SK-N-SH treated with all-trans-retinoic acid at 6 μM for 48 hours (cell line): ENCODE measurements at regions not wholly inside any gene's neighbourhood (a gene's known extent, or its start where the extent isn't known, plus 50 kb on each side); places are given as distances from the start of the nearest gene placed in this dataset.

Source experiments
- ATAC-seq: fragments of 200-7000 bp; cut with Tn5 transposase; 3 replicates; pipeline ENCODE4 v1.9.1; 2020; ENCODE audit warnings: mild to moderate bottlenecking, moderate library complexity
- ARNTL ChIP-seq: fragments of 450-650 bp; formaldehyde crosslinking; IDR thresholded peaks from 2 replicates; pipeline ENCODE4 v1.5.0; 2020; ENCODE audit warnings: low read depth, mild to moderate bottlenecking, moderate library complexity, borderline replicate concordance
- BACH2 ChIP-seq: fragments of 250-450 bp; sonication (Bioruptor Pico); IDR thresholded peaks from 2 replicates; pipeline ENCODE4 v1.9.0; 2021; ENCODE audit warnings: mild to moderate bottlenecking, borderline replicate concordance
- ESRRG ChIP-seq: fragments of 250-450 bp; sonication (Bioruptor Pico); IDR thresholded peaks from 2 replicates; pipeline ENCODE4 v1.6.1; 2021; ENCODE audit warnings: mild to moderate bottlenecking
- ISL1 ChIP-seq: fragments of 250-450 bp; sonication (Bioruptor Pico); IDR thresholded peaks from 2 replicates; pipeline ENCODE4 v2.1.2; 2022; ENCODE audit warnings: mild to moderate bottlenecking, moderate library complexity
- OSR1 ChIP-seq: fragments of 250-450 bp; sonication (Bioruptor Pico); IDR thresholded peaks from 2 replicates; pipeline ENCODE4 v1.8.0; 2022; ENCODE audit warnings: moderate library complexity, mild to moderate bottlenecking, inconsistent platforms
- PPARA ChIP-seq: fragments of 250-450 bp; sonication (Bioruptor Pico); IDR thresholded peaks from 2 replicates; pipeline ENCODE4 v1.5.0; 2020; ENCODE audit warnings: mild to moderate bottlenecking, borderline replicate concordance
- SNAI2 ChIP-seq: fragments of 250-450 bp; sonication (Bioruptor Pico); IDR thresholded peaks from 2 replicates; pipeline ENCODE4 v1.5.0; 2020; ENCODE audit warnings: mild to moderate bottlenecking, moderate library complexity
- TCF4 ChIP-seq: fragments of 250-450 bp; sonication (Bioruptor Pico); IDR thresholded peaks from 2 replicates; pipeline ENCODE4 v1.8.0; 2021; ENCODE audit warnings: mild to moderate bottlenecking, moderate library complexity, borderline replicate concordance
- TOX ChIP-seq: fragments of 250-450 bp; sonication (Bioruptor Pico); IDR thresholded peaks from 2 replicates; pipeline ENCODE4 v1.8.0; 2021; ENCODE audit warnings: mild to moderate bottlenecking, moderate library complexity, borderline replicate concordance
- ZFP30 ChIP-seq: fragments of 450-650 bp; formaldehyde crosslinking; IDR thresholded peaks from 2 replicates; pipeline ENCODE4 v1.5.0; 2022; ENCODE audit warnings: mild to moderate bottlenecking, moderate library complexity
- ZNF70 ChIP-seq: fragments of 450-650 bp; formaldehyde crosslinking; IDR thresholded peaks from 2 replicates; pipeline ENCODE4 v1.5.0; 2020; ENCODE audit warnings: mild to moderate bottlenecking, moderate library complexity
- ZNF8 ChIP-seq: fragments of 450-650 bp; formaldehyde crosslinking; IDR thresholded peaks from 2 replicates; pipeline ENCODE4 v1.5.0; 2020; ENCODE audit warnings: mild to moderate bottlenecking, moderate library complexity
- TF ChIP-seq, protein P1 (sequence below): fragments of 250-450 bp; sonication (Bioruptor Pico); IDR thresholded peaks from 2 replicates; pipeline ENCODE4 v1.8.0; 2021; ENCODE audit warnings: low read depth, mild to moderate bottlenecking, moderate library complexity, borderline replicate concordance
- TF ChIP-seq, protein P2 (sequence below): fragments of 250-450 bp; sonication (Bioruptor Pico); IDR thresholded peaks from 2 replicates; pipeline ENCODE4 v1.5.1; 2020; ENCODE audit warnings: low read depth, mild to moderate bottlenecking, moderate library complexity
- TF ChIP-seq, protein P3 (sequence below): fragments of 250-450 bp; sonication (Bioruptor Pico); IDR thresholded peaks from 2 replicates; pipeline ENCODE4 v1.5.0; 2020; ENCODE audit warnings: mild to moderate bottlenecking, moderate library complexity

DNA sequence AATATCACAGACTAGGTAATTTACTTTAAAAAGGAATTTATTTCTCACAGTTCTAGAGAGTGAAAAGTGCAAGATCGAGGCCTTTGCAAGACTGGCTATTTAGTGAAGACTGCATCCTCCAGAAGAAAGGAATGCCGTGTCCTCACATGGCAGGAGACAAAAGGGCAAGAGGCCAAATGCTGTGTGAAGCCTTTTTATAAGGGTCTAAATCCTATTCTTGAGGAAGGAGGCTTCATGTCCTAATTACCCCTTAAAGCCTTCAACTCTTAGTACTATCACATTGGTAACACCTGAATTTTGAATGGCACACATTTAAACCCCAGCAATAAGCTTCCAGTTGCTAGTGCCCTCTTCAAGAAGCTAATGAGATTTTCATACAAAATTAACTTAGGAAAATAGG lies 1882.3 kb upstream of the PIK3C3 start (continued):
- TF ChIP-seq, protein P1, sequence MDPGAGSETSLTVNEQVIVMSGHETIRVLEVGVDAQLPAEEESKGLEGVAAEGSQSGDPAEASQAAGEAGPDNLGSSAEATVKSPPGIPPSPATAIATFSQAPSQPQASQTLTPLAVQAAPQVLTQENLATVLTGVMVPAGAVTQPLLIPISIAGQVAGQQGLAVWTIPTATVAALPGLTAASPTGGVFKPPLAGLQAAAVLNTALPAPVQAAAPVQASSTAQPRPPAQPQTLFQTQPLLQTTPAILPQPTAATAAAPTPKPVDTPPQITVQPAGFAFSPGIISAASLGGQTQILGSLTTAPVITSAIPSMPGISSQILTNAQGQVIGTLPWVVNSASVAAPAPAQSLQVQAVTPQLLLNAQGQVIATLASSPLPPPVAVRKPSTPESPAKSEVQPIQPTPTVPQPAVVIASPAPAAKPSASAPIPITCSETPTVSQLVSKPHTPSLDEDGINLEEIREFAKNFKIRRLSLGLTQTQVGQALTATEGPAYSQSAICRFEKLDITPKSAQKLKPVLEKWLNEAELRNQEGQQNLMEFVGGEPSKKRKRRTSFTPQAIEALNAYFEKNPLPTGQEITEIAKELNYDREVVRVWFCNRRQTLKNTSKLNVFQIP (CRISPR knock-in tag), result no peak
- TF ChIP-seq ARNTL (CRISPR knock-in tag), result no peak
- no peak for TF ChIP-seq OSR1 (CRISPR knock-in tag)
- no peak for TF ChIP-seq ZFP30 (CRISPR knock-in tag)
- no peak for TF ChIP-seq SNAI2
- TF ChIP-seq PPARA (CRISPR knock-in tag), result no peak

DNA sequence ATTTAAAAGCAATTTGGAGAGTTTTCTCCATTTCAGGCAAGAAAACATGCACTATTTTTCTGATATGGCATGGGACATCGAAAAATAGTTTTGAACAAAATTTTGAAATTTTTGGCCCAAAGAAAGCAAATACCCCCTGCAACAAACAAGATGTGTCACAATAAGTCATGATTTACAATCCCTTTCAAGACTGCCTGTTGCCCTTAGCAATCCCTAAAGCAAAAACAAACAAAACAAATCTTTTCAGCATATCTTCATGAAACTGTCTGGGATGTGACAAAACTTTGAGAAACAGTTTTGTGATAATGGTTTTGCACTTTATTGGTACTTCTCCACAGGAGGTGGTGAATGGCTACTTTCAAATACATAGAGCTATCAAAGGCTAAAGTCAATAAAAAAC lies 1888.7 kb upstream of the PIK3C3 start:
- TF ChIP-seq ZNF8, result no peak
- TF ChIP-seq, protein P2, sequence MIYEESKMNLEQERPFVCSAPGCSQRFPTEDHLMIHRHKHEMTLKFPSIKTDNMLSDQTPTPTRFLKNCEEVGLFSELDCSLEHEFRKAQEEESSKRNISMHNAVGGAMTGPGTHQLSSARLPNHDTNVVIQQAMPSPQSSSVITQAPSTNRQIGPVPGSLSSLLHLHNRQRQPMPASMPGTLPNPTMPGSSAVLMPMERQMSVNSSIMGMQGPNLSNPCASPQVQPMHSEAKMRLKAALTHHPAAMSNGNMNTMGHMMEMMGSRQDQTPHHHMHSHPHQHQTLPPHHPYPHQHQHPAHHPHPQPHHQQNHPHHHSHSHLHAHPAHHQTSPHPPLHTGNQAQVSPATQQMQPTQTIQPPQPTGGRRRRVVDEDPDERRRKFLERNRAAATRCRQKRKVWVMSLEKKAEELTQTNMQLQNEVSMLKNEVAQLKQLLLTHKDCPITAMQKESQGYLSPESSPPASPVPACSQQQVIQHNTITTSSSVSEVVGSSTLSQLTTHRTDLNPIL (CRISPR knock-in tag), result no peak
- ATAC-seq, result no peak

DNA sequence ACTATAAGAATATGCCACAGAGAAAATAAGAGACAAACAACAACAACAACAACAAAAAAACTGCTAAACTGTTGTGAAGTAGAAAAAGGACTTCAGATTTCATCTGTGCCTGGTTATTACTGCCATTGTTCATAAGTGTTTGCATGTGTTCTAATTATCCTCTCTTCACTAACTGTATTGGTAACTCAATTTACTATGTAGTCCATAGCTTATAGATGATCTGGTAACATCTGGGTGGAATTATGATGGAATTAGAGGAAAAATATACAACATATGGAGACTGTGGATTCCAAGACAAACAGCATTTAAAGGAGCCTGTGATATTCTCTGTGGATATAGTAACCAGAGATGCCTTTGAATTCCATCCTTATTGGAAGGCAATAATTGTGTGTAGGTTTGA lies 1891.5 kb upstream of the PIK3C3 start:
- TF ChIP-seq BACH2 (CRISPR knock-in tag), result no peak
- TF ChIP-seq TCF4, result peak; percentile 96
- TF ChIP-seq, protein P3, sequence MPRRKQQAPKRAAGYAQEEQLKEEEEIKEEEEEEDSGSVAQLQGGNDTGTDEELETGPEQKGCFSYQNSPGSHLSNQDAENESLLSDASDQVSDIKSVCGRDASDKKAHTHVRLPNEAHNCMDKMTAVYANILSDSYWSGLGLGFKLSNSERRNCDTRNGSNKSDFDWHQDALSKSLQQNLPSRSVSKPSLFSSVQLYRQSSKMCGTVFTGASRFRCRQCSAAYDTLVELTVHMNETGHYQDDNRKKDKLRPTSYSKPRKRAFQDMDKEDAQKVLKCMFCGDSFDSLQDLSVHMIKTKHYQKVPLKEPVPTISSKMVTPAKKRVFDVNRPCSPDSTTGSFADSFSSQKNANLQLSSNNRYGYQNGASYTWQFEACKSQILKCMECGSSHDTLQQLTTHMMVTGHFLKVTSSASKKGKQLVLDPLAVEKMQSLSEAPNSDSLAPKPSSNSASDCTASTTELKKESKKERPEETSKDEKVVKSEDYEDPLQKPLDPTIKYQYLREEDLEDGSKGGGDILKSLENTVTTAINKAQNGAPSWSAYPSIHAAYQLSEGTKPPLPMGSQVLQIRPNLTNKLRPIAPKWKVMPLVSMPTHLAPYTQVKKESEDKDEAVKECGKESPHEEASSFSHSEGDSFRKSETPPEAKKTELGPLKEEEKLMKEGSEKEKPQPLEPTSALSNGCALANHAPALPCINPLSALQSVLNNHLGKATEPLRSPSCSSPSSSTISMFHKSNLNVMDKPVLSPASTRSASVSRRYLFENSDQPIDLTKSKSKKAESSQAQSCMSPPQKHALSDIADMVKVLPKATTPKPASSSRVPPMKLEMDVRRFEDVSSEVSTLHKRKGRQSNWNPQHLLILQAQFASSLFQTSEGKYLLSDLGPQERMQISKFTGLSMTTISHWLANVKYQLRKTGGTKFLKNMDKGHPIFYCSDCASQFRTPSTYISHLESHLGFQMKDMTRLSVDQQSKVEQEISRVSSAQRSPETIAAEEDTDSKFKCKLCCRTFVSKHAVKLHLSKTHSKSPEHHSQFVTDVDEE (CRISPR knock-in tag), result peak; percentile 79; the same call in 1 of the 2 replicates

DNA sequence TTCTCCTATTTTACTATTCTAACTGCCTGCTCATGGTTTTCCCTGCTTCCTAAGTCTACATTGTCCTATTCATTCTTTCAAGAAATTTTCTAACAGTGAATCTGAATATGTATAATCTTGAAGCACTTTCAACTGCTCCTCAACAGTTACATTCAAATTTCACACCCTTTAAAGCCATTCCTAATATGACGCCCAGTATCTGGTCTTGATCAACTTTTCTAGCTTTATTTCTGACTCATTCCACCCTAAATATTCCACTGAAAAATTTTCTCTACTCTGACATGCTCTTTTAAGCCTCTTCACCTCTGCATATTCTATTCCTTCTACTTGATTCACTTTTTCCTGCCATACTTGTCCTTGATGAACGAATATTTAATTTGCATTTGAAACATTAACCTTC lies 1893.9 kb upstream of the PIK3C3 start:
- ATAC-seq, result no peak
- TF ChIP-seq TCF4, result no peak
- no peak for TF ChIP-seq ESRRG (CRISPR knock-in tag)
- TF ChIP-seq SNAI2, result no peak
- TF ChIP-seq, protein P2 (CRISPR knock-in tag), result no peak
- no peak for TF ChIP-seq ZNF70 (CRISPR knock-in tag)
- TF ChIP-seq, protein P3 (CRISPR knock-in tag), result no peak
- TF ChIP-seq TOX, result no peak
- no peak for TF ChIP-seq ZNF8
- no peak for TF ChIP-seq ISL1 (CRISPR knock-in tag)
- TF ChIP-seq, protein P1 (CRISPR knock-in tag), result no peak

More for the DNA sequence above, 1891.5 kb upstream of the PIK3C3 start:
- no peak for ATAC-seq
